Kidney epithelial cell (primary cell): ENCODE measurements at regions not wholly inside any gene's neighbourhood (a gene's known extent, or its start where the extent isn't known, plus 50 kb on each side); places are given as distances from the start of the nearest gene placed in this dataset.
A peak's percentile ranks its signal among the peaks of the same experiment; 100 is the strongest.

ENCODE experiments used
- DNase-seq: peaks from one replicate; pipeline ENCODE4 v3.0.0-alpha.2; 2010; ENCODE audit warnings: low read depth
- H3K27me3 ChIP-seq: 2 replicates; pipeline ENCODE4 v1.6.0; 2011; ENCODE audit warnings: low read length; ENCODE audit not compliant: control insufficient read depth, insufficient read depth
- H3K36me3 ChIP-seq: 2 replicates; pipeline ENCODE4 v1.5.1; 2011; ENCODE audit warnings: low read length; ENCODE audit not compliant: control insufficient read depth, insufficient read depth
- H3K4me3 ChIP-seq: 2 replicates; pipeline ENCODE4 v1.5.1; 2011; ENCODE audit warnings: low read depth, mild to moderate bottlenecking, control low read depth, low read length
- CTCF ChIP-seq: IDR thresholded peaks from 2 replicates; pipeline ENCODE4 v1.5.1; 2011; ENCODE audit warnings: mild to moderate bottlenecking, moderate library complexity, low read length, control low read depth, inconsistent platforms; ENCODE audit not compliant: insufficient read depth, poor library complexity, severe bottlenecking

GRCh38 chr12:108060903-108061302 lies 68.2 kb upstream of the WSCD2 start:
- Histone ChIP-seq H3K36me3 (no peaks in the 10 kb centered on the region), H3K27me3 (no peaks in the 10 kb centered on the region), H3K4me3 (no peak overlapping the region)
- TF ChIP-seq CTCF, result no peak
- DNase-seq, result no peak

GRCh38 chr12:108063192-108063591 lies 65.9 kb upstream of the WSCD2 start:
- H3K36me3 ChIP-seq, result no peaks in the 10 kb centered on the region
- no peak for DNase-seq
- H3K27me3 ChIP-seq, result no peaks in the 10 kb centered on the region
- no peak overlapping the region for H3K4me3 ChIP-seq
- TF ChIP-seq CTCF, result peak; percentile 14

- H3K27me3 ChIP-seq, result no peaks in the 10 kb centered on the region
- TF ChIP-seq CTCF, result no peak
- H3K36me3 ChIP-seq, result no peaks in the 10 kb centered on the region
- no peak overlapping the region for H3K4me3 ChIP-seq
- no peak for DNase-seq
These were observed 64.0 kb upstream of the WSCD2 start for GRCh38 chr12:108065069-108065468.

- Histone ChIP-seq H3K27me3 (no peaks in the 10 kb centered on the region), H3K36me3 (no peaks in the 10 kb centered on the region), H3K4me3 (no peak overlapping the region)
- no peak for DNase-seq
- no peak for TF ChIP-seq CTCF
These were observed 62.2 kb upstream of the WSCD2 start for GRCh38 chr12:108066583-108067577.

- H3K4me3 ChIP-seq, result no peak overlapping the region
- H3K36me3 ChIP-seq, result no peaks in the 10 kb centered on the region
- no peak for TF ChIP-seq CTCF
- no peaks in the 10 kb centered on the region for H3K27me3 ChIP-seq
- no peak for DNase-seq
These were observed 59.4 kb upstream of the WSCD2 start for GRCh38 chr12:108069651-108070165.
